Naive B cell (primary cell): ENCODE measurements at regions not wholly inside any gene's neighbourhood (a gene's known extent, or its start where the extent isn't known, plus 50 kb on each side); places are given as distances from the start of the nearest gene placed in this dataset.

ENCODE experiments used
- ATAC-seq, 2 donors: fragments of 150-1000 bp; cut with Tn5 transposase; 2 replicates each; pipeline ENCODE4 v1.10.0; 2021; ENCODE audit warnings: low read depth in 2 of 2, mild to moderate bottlenecking in 2 of 2, moderate library complexity in 2 of 2
- DNase-seq: peaks from one replicate; pipeline ENCODE4 v3.0.0; 2022
- H3K27ac Mint-ChIP-seq, 6 donors: one replicate each; pipeline ENCODE4 v1.8.0; 2020 to 2022; ENCODE audit warnings: mild to moderate bottlenecking in 6 of 6, mixed read lengths in 6 of 6, moderate library complexity in 5 of 6, inconsistent platforms in 2 of 6
- H3K27me3 Mint-ChIP-seq, 3 donors: one replicate each; pipeline ENCODE4 v1.8.0; 2021 to 2022; ENCODE audit warnings: mixed read lengths in 3 of 3, mild to moderate bottlenecking in 1 of 3
- H3K36me3 Mint-ChIP-seq, 2 donors: one replicate each; pipeline ENCODE4 v1.8.0; 2020 to 2022; ENCODE audit warnings: mixed read lengths in 2 of 2, inconsistent platforms in 1 of 2, mild to moderate bottlenecking in 1 of 2
- H3K4me1 Mint-ChIP-seq, 3 donors: one replicate each; pipeline ENCODE4 v1.8.0; 2020 to 2022; ENCODE audit warnings: mixed read lengths in 3 of 3, inconsistent platforms in 1 of 3, mild to moderate bottlenecking in 1 of 3, moderate library complexity in 1 of 3
- H3K4me3 Mint-ChIP-seq, 8 donors: one replicate each; pipeline ENCODE4 v1.8.0; 2020 to 2022; ENCODE audit warnings: mild to moderate bottlenecking in 8 of 8, mixed read lengths in 8 of 8, moderate library complexity in 8 of 8, inconsistent platforms in 2 of 8
- H3K9me3 Mint-ChIP-seq, 7 donors: one replicate each; pipeline ENCODE4 v1.8.0; 2020 to 2022; ENCODE audit warnings: mixed read lengths in 7 of 7, mild to moderate bottlenecking in 5 of 7, inconsistent platforms in 2 of 7, moderate library complexity in 1 of 7

GRCh38 chr6:137762168-137763090, 104.6 kb upstream of the TNFAIP3 start:
- Mint-ChIP-seq H3K4me1 (peaks cover 7 to 15% (median 14%) of the 10 kb centered on the region in 3 donors), H3K4me3 (no peak overlapping the region), H3K36me3 (peaks cover 0 to 3% of the 10 kb centered on the region in 2 donors), H3K9me3 (no peaks in the 10 kb centered on the region), H3K27ac (peak overlapping the region in 1 of 6 donors; percentile 52), H3K27me3 (no peaks in the 10 kb centered on the region)
- no peak for DNase-seq
- ATAC-seq = no peak

GRCh38 chr6:137763436-137763835, 103.6 kb upstream of the TNFAIP3 start:
- H3K9me3 Mint-ChIP-seq = no peaks in the 10 kb centered on the region
- H3K27ac Mint-ChIP-seq = no peak overlapping the region
- no peaks in the 10 kb centered on the region for H3K27me3 Mint-ChIP-seq
- DNase-seq = no peak
- H3K4me1 Mint-ChIP-seq = peaks cover 16 to 23% (median 21%) of the 10 kb centered on the region in 3 donors
- peaks cover 0 to 3% of the 10 kb centered on the region in 2 donors for H3K36me3 Mint-ChIP-seq
- no peak overlapping the region for H3K4me3 Mint-ChIP-seq
- ATAC-seq = no peak

- Mint-ChIP-seq H3K9me3 (no peaks in the 10 kb centered on the region), H3K27me3 (no peaks in the 10 kb centered on the region), H3K27ac (peak overlapping the region in 1 of 6 donors; percentile 56), H3K36me3 (peaks cover 0 to 3% of the 10 kb centered on the region in 2 donors), H3K4me1 (peaks cover 20 to 26% (median 22%) of the 10 kb centered on the region in 3 donors), H3K4me3 (no peak overlapping the region)
- DNase-seq (no peak), ATAC-seq (no peak)
Observed at GRCh38 chr6:137763886-137764285, 103.2 kb upstream of the TNFAIP3 start.

- Mint-ChIP-seq H3K36me3 (peaks cover 0 to 3% of the 10 kb centered on the region in 2 donors), H3K27me3 (no peaks in the 10 kb centered on the region), H3K9me3 (no peaks in the 10 kb centered on the region), H3K4me3 (no peak overlapping the region), H3K4me1 (peaks cover 19 to 32% (median 20%) of the 10 kb centered on the region in 3 donors), H3K27ac (no peak overlapping the region)
- no peak for ATAC-seq
- DNase-seq = no peak
Observed at GRCh38 chr6:137764464-137764863, 102.6 kb upstream of the TNFAIP3 start.

- Mint-ChIP-seq H3K4me3 (no peak overlapping the region), H3K36me3 (peaks cover 0 to 3% of the 10 kb centered on the region in 2 donors), H3K9me3 (no peaks in the 10 kb centered on the region), H3K4me1 (peaks cover 24 to 38% (median 24%) of the 10 kb centered on the region in 3 donors), H3K27me3 (no peaks in the 10 kb centered on the region), H3K27ac (peak overlapping the region in 2 of 6 donors; percentile 30 to 87)
- no peak for DNase-seq
- no peak for ATAC-seq
Observed at GRCh38 chr6:137765059-137765458, 102.0 kb upstream of the TNFAIP3 start.

- Mint-ChIP-seq H3K27me3 (no peaks in the 10 kb centered on the region), H3K36me3 (no peaks in the 10 kb centered on the region), H3K27ac (no peak overlapping the region), H3K4me1 (peaks cover 24 to 38% (median 24%) of the 10 kb centered on the region in 3 donors), H3K4me3 (no peak overlapping the region), H3K9me3 (no peaks in the 10 kb centered on the region)
- DNase-seq = no peak
- ATAC-seq = no peak
Observed at GRCh38 chr6:137766596-137767370, 100.3 kb upstream of the TNFAIP3 start.

- Mint-ChIP-seq H3K36me3 (no peaks in the 10 kb centered on the region), H3K9me3 (peaks cover 0 to 4% (median 0%) of the 10 kb centered on the region in 7 donors), H3K27me3 (no peaks in the 10 kb centered on the region), H3K27ac (peak overlapping the region in 1 of 6 donors; percentile 21), H3K4me1 (peaks cover 24 to 38% (median 24%) of the 10 kb centered on the region in 3 donors), H3K4me3 (no peak overlapping the region)
- ATAC-seq (no peak), DNase-seq (no peak)
Observed at GRCh38 chr6:137767465-137767864, 99.6 kb upstream of the TNFAIP3 start.

GRCh38 chr6:137767911-137768690, 99.0 kb upstream of the TNFAIP3 start:
- H3K36me3 Mint-ChIP-seq = no peaks in the 10 kb centered on the region
- H3K27me3 Mint-ChIP-seq = no peaks in the 10 kb centered on the region
- H3K27ac Mint-ChIP-seq = peak overlapping the region in 5 of 6 donors; percentile 36 to 73 (median 51)
- H3K4me3 Mint-ChIP-seq = peak overlapping the region in 6 of 8 donors; percentile 17 to 63 (median 48)
- peaks cover 24 to 38% (median 27%) of the 10 kb centered on the region in 3 donors for H3K4me1 Mint-ChIP-seq
- ATAC-seq (peak; percentile 71 to 90), DNase-seq (peak; percentile 17)
- H3K9me3 Mint-ChIP-seq = peaks cover 0 to 5% (median 0%) of the 10 kb centered on the region in 7 donors

- ATAC-seq = no peak
- no peaks in the 10 kb centered on the region for H3K27me3 Mint-ChIP-seq
Observed at GRCh38 chr6:137768935-137769334, 98.1 kb upstream of the TNFAIP3 start.

GRCh38 chr6:137769797-137770362, 97.2 kb upstream of the TNFAIP3 start:
- Mint-ChIP-seq H3K27me3 (no peaks in the 10 kb centered on the region), H3K9me3 (peaks cover 0 to 5% (median 0%) of the 10 kb centered on the region in 7 donors), H3K4me1 (peaks cover 15 to 32% (median 29%) of the 10 kb centered on the region in 3 donors), H3K27ac (peak overlapping the region in 2 of 6 donors; percentile 38 to 59), H3K4me3 (peak overlapping the region in 1 of 8 donors; percentile 4), H3K36me3 (no peaks in the 10 kb centered on the region)
- no peak for DNase-seq
- ATAC-seq = peak in 1 of 2 donors; percentile 16

More at GRCh38 chr6:137768935-137769334, 98.1 kb upstream of the TNFAIP3 start:
- Mint-ChIP-seq H3K36me3 (no peaks in the 10 kb centered on the region), H3K27ac (peak overlapping the region in 3 of 6 donors; percentile 38 to 73 (median 51)), H3K4me3 (no peak overlapping the region), H3K9me3 (peaks cover 0 to 5% (median 0%) of the 10 kb centered on the region in 7 donors), H3K4me1 (peaks cover 23 to 37% (median 32%) of the 10 kb centered on the region in 3 donors)
- no peak for DNase-seq

GRCh38 chr6:137772541-137773250, 94.4 kb upstream of the TNFAIP3 start:
- ATAC-seq (no peak), DNase-seq (no peak)
- Mint-ChIP-seq H3K4me1 (peaks cover 15 to 31% (median 23%) of the 10 kb centered on the region in 3 donors), H3K4me3 (no peak overlapping the region), H3K9me3 (peaks cover 0 to 5% (median 0%) of the 10 kb centered on the region in 7 donors), H3K27ac (peak overlapping the region in 1 of 6 donors; percentile 18), H3K36me3 (no peaks in the 10 kb centered on the region), H3K27me3 (no peaks in the 10 kb centered on the region)

- peaks cover 0 to 5% (median 0%) of the 10 kb centered on the region in 7 donors for H3K9me3 Mint-ChIP-seq
- ATAC-seq (no peak), DNase-seq (no peak)
- H3K36me3 Mint-ChIP-seq = no peaks in the 10 kb centered on the region
- no peaks in the 10 kb centered on the region for H3K27me3 Mint-ChIP-seq
- H3K4me1 Mint-ChIP-seq = peaks cover 0 to 8% (median 0%) of the 10 kb centered on the region in 3 donors
- peak overlapping the region in 1 of 6 donors; percentile 49 for H3K27ac Mint-ChIP-seq
- H3K4me3 Mint-ChIP-seq = no peak overlapping the region
Observed at GRCh38 chr6:137775227-137775626, 91.8 kb upstream of the TNFAIP3 start.
